Upper lobe of left lung (tissue), 4 donors: ENCODE measurements at regions not wholly inside any gene's neighbourhood (a gene's known extent, or its start where the extent isn't known, plus 50 kb on each side); places are given as distances from the start of the nearest gene placed in this dataset.
"Not testable (repeated sequence)": the region's sequence is repeated elsewhere in the genome, so short reads cannot be mapped to it uniquely, and the experiment has no call there.

Source experiments
- CTCF ChIP-seq, 6 experiments: fragments of 450-650 bp in 4 of 6; fragments of 200-600 bp in 2 of 6; sonication (generic) in 2 of 6; IDR thresholded peaks; one replicate each; pipeline ENCODE4 v1.5.1; 2016 to 2019; ENCODE audit warnings: antibody characterized with exemption in 6 of 6
- EP300 ChIP-seq, 4 donors: sonication (generic); formaldehyde crosslinking; IDR thresholded peaks; one replicate each; pipeline ENCODE4 v1.5.1; 2017; ENCODE audit warnings: antibody characterized with exemption in 4 of 4, control low read depth in 2 of 4
- POLR2A ChIP-seq, 4 donors: fragments of 450-650 bp; IDR thresholded peaks; one replicate each; pipeline ENCODE4 v1.5.1; 2016 to 2017; ENCODE audit warnings: antibody characterized with exemption in 4 of 4, mild to moderate bottlenecking in 2 of 4

DNA sequence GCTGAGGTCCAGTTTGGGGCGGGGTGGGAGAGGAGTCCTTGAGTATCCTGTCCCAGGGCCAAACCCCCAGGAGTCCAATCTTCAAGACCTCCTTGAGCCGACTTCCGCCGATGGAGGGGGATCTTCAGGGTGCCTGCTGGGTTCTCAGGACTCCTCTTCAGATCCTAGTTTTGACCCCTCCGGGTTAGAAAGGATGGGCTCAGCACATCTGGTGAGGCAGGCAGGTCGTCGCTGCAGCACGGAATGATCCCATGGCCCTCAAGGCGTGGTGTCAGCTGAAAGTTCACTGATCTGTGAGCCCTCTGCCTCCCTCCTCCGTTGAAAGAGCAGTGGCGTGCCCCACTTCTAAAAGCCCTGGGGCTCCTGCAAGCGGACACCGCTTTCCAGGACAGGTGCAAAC lies 430.0 kb downstream of the CNTNAP3B start:
- not testable (repeated sequence) for TF ChIP-seq EP300, CTCF, POLR2A (IDR thresholded peaks at IDR 0.05)
